ENCODE measurements at regions not wholly inside any gene's neighbourhood (a gene's known extent, or its start where the extent isn't known, plus 50 kb on each side); places are given as distances from the start of the nearest gene placed in this dataset.
"Not testable (repeated sequence)": the region's sequence is repeated elsewhere in the genome, so short reads cannot be mapped to it uniquely, and the experiment has no call there.

DNA sequence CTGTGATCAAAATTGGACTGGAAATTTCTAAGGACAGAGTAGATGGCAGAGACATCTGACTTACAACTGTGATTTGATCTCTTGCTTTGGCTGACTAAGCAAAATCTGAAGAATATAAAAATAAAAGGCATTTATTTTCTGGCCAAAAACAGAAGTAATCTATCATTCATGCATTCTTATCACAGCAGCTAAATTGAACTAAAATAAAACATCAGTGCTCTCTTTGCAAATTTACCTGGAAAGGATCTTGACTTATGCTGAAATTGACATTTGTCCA lies 81.4 kb upstream of the ZNF678 start:
- peaks cover 48% of the 10 kb centered on the region for H3K27me3 Mint-ChIP-seq (ENCODE audit: unreplicated experiment)
- no TSS peak for BruUV-seq (replicated peaks)

DNA sequence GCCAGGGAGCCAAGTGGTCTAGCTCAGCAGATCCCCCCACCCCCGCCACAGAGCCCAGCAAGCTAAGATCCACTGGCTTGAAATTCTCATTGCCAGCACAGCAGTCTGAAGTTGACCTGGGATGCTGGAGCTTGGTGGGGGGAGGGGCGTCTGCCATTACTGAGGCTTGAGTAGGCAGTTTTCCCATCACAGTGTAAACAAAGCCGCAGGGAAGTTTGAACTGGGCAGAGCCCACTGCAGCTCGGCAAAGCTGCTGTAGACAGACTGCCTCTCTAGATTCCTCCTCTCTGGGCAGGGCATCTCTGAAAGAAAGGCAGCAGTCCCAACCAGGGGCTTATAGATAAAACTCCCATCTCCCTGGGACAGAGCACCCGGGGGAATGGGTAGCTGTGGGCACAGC lies 89.3 kb upstream of the ZNF678 start:
- BruUV-seq (replicated peaks); H3K9me3 Mint-ChIP-seq (ENCODE audit: low read depth, unreplicated experiment); intact Hi-C loops (cut with micrococcal nuclease; ENCODE audit: unreplicated experiment); H3K4me1 Mint-ChIP-seq (ENCODE audit: low read depth, unreplicated experiment); H3K36me3 Mint-ChIP-seq (ENCODE audit: insufficient read depth, unreplicated experiment); H3K4me3 Mint-ChIP-seq (ENCODE audit: low read depth, unreplicated experiment); DNase-seq; H3K27ac Mint-ChIP-seq (ENCODE audit: unreplicated experiment): not testable (repeated sequence)
- CTCF ChIA-PET, result interaction anchor here (0.6 kb wide), 1 partner anchor 212 kb away, joined by 3 read pairs; no protein-coding TSS in a partner anchor
- H3K27me3 Mint-ChIP-seq (ENCODE audit: unreplicated experiment), result peaks cover 56% of the 10 kb centered on the region

More for the DNA sequence above, 81.4 kb upstream of the ZNF678 start:
- TF ChIP-seq, protein P1, sequence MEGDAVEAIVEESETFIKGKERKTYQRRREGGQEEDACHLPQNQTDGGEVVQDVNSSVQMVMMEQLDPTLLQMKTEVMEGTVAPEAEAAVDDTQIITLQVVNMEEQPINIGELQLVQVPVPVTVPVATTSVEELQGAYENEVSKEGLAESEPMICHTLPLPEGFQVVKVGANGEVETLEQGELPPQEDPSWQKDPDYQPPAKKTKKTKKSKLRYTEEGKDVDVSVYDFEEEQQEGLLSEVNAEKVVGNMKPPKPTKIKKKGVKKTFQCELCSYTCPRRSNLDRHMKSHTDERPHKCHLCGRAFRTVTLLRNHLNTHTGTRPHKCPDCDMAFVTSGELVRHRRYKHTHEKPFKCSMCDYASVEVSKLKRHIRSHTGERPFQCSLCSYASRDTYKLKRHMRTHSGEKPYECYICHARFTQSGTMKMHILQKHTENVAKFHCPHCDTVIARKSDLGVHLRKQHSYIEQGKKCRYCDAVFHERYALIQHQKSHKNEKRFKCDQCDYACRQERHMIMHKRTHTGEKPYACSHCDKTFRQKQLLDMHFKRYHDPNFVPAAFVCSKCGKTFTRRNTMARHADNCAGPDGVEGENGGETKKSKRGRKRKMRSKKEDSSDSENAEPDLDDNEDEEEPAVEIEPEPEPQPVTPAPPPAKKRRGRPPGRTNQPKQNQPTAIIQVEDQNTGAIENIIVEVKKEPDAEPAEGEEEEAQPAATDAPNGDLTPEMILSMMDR (IDR thresholded peaks at IDR 0.05; ENCODE audit: unreplicated experiment), result no peak
- H3K36me3 Mint-ChIP-seq (ENCODE audit: insufficient read depth, unreplicated experiment), result no peaks in the 10 kb centered on the region
- intact Hi-C loops (cut with micrococcal nuclease; ENCODE audit: unreplicated experiment), result loop anchor here (5.0 kb wide), 1 partner anchor 1035 kb away; no protein-coding TSS in a partner anchor
- CTCF ChIA-PET, result interaction anchor here (1.1 to 1.2 kb wide), 2 partner anchors 282 to 472 kb away, joined by 3 to 9 read pairs; no protein-coding TSS in a partner anchor
- H3K4me1 Mint-ChIP-seq (ENCODE audit: low read depth, unreplicated experiment), result no peaks in the 10 kb centered on the region
- H3K27ac Mint-ChIP-seq (ENCODE audit: unreplicated experiment), result no peak overlapping the region
- DNase-seq, result no peak
- no peak overlapping the region for H3K4me3 Mint-ChIP-seq (ENCODE audit: low read depth, unreplicated experiment)
- peaks cover 2% of the 10 kb centered on the region for H3K9me3 Mint-ChIP-seq (ENCODE audit: low read depth, unreplicated experiment)

DNA sequence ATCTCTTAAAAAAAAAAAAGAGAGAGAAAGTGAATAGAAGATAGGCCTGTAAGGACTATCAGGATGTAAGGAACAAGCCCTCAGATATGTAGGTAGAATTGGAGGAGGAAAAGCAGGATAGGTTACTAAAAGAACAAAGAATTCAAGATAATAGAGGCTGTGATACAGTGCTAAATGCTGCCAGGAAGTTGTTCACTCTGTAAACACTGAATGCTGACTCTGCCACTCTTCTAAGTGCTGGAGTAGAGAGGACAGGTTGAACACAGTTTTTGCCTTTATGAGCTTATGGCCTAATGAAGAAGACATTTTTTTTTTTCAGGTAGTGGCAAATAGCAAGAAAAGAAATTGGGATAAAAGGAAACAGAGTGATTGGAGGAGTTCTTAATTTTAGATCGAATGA lies 90.6 kb upstream of the ZNF678 start:
- Mint-ChIP-seq H3K4me1 (ENCODE audit: low read depth, unreplicated experiment) (no peaks in the 10 kb centered on the region), H3K9me3 (ENCODE audit: low read depth, unreplicated experiment) (peaks cover 3% of the 10 kb centered on the region), H3K4me3 (ENCODE audit: low read depth, unreplicated experiment) (no peak overlapping the region), H3K36me3 (ENCODE audit: insufficient read depth, unreplicated experiment) (no peaks in the 10 kb centered on the region), H3K27ac (ENCODE audit: unreplicated experiment) (no peak overlapping the region), H3K27me3 (ENCODE audit: unreplicated experiment) (peaks cover 45% of the 10 kb centered on the region)
- DNase-seq, result no peak
- TF ChIP-seq, protein P1 (IDR thresholded peaks at IDR 0.05; ENCODE audit: unreplicated experiment), result no peak
- CTCF ChIA-PET, result interaction anchor here (0.6 kb wide), 1 partner anchor 776 kb away, joined by 5 read pairs; no protein-coding TSS in a partner anchor
- intact Hi-C loops (cut with micrococcal nuclease; ENCODE audit: unreplicated experiment), result no loop called here
- BruUV-seq (replicated peaks), result no TSS peak

DNA sequence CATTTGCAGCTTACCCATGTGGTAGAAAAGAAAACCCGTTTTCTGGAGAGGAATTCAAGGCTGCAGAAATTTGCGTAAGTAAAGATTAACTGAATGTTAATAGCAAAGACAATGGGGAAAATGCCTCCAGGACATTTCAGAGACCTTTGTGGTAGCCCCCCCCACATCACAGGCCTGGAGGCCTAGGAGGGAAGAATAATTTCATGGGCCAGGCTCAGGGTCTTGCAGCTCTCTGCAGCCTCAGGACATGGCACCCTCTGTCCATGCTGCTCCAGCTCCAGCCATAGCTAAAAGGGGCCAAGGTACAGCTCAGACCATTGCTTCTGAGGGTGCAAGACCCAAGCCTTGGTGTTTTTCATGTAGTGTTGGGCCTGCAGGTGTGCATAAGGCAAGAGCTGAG lies 92.7 kb upstream of the ZNF678 start:
- Mint-ChIP-seq H3K9me3 (ENCODE audit: low read depth, unreplicated experiment) (peaks cover 3% of the 10 kb centered on the region), H3K36me3 (ENCODE audit: insufficient read depth, unreplicated experiment) (no peaks in the 10 kb centered on the region), H3K4me3 (ENCODE audit: low read depth, unreplicated experiment) (no peak overlapping the region), H3K27me3 (ENCODE audit: unreplicated experiment) (peaks cover 24% of the 10 kb centered on the region), H3K27ac (ENCODE audit: unreplicated experiment) (no peak overlapping the region), H3K4me1 (ENCODE audit: low read depth, unreplicated experiment) (no peaks in the 10 kb centered on the region)
- intact Hi-C loops (cut with micrococcal nuclease; ENCODE audit: unreplicated experiment), result no loop called here
- CTCF ChIA-PET, result interaction anchor here (1.1 kb wide), 1 partner anchor 12 kb away, joined by 3 read pairs; no protein-coding TSS in a partner anchor
- TF ChIP-seq, protein P1 (IDR thresholded peaks at IDR 0.05; ENCODE audit: unreplicated experiment), result no peak
- no TSS peak for BruUV-seq (replicated peaks)
- no peak for DNase-seq

DNA sequence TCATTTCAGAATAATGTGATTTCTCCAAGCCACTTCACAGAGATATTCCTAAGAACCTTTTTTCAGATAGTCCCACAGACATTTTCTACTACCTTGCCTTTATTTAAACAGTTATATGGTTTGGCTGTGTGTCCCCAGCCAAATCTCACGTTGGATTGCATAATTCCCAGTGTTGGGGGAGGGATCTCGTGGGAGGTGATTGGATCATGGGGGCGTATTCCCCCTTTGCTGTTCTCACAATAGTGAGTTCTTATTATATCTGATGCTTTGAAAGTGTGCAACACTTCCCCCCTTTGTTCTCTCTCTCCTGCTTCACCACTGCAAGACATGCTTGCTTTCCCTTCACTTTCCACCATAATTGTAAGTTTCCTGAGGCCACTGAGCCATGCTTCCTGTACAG lies 93.6 kb upstream of the ZNF678 start:
- intact Hi-C loops (cut with micrococcal nuclease; ENCODE audit: unreplicated experiment), result no loop called here
- H3K9me3 Mint-ChIP-seq (ENCODE audit: low read depth, unreplicated experiment), result peaks cover 3% of the 10 kb centered on the region
- no peaks in the 10 kb centered on the region for H3K4me1 Mint-ChIP-seq (ENCODE audit: low read depth, unreplicated experiment)
- no peak overlapping the region for H3K27ac Mint-ChIP-seq (ENCODE audit: unreplicated experiment)
- BruUV-seq (replicated peaks), result no TSS peak
- H3K27me3 Mint-ChIP-seq (ENCODE audit: unreplicated experiment), result peaks cover 14% of the 10 kb centered on the region
- TF ChIP-seq, protein P1 (IDR thresholded peaks at IDR 0.05; ENCODE audit: unreplicated experiment), result no peak
- no peaks in the 10 kb centered on the region for H3K36me3 Mint-ChIP-seq (ENCODE audit: insufficient read depth, unreplicated experiment)
- CTCF ChIA-PET, result no interaction called here
- no peak overlapping the region for H3K4me3 Mint-ChIP-seq (ENCODE audit: low read depth, unreplicated experiment)
- no peak for DNase-seq
